Iris pigment epithelial cell (primary cell): ENCODE measurements at regions not wholly inside any gene's neighbourhood (a gene's known extent, or its start where the extent isn't known, plus 50 kb on each side); places are given as distances from the start of the nearest gene placed in this dataset.
A peak's percentile ranks its signal among the peaks of the same experiment; 100 is the strongest.

Experiments used
- DNase-seq: peaks from one replicate; pipeline ENCODE4 v3.0.0-alpha.2; 2011; ENCODE audit warnings: low read depth

DNA sequence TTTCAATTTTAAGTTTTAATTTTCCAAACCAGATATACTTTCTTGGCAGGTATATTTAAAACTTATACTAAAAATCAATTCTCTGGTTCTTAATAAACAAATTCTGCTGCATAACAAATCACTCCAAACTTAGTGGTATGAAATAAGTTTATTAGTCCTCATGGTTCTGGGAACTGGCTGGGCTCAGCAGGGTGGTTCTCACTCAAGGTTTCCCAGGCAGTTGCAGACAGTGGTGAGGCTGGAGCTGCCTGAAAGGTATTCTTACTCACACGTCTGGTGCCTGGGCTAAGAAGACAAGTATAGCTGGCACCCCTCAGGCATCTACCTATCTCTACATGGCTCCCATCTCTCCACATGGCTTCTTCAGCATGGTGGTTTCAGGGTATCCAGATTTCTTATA, 308.2 kb upstream of the CCDC196 start:
- no peak for DNase-seq

DNA sequence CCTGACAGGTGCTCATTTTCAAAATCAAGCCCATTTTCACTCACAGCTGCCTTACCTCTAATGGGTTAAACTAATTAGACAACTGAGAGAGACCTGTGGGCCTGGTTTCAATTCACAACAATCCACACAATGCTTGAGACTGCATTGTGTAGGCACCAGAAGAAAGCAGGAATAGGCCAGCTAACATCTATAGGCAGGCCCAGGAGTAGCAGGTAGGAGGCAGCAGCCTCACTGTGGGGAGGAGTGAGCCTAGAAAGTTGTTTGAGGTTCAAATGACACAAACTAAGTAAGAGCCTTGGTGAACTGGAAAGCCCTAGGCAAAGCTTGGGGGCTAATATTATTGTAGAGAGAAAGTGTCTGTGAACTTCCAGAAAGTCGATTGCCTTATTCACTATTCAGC, 289.5 kb upstream of the CCDC196 start:
- DNase-seq, result no peak

DNA sequence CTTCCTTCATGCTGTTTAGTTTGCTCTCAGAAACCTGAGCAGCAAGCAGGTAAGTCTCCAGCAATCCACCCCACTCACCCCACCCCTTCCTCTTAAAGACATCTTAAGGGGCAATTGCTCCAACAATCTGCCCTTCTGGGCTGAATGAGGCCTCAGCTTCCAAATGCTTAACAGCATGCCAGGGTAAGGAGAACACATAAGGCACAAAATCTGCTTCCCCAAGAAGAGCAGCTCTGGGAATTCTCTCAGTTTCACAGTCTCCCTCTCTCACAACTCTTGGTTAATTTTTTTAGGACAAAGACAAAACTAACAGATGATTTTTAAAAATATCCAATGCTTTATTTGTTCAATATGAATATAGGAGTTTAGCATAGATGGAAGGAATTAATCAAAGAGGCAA, 288.9 kb upstream of the CCDC196 start:
- no peak for DNase-seq

DNA sequence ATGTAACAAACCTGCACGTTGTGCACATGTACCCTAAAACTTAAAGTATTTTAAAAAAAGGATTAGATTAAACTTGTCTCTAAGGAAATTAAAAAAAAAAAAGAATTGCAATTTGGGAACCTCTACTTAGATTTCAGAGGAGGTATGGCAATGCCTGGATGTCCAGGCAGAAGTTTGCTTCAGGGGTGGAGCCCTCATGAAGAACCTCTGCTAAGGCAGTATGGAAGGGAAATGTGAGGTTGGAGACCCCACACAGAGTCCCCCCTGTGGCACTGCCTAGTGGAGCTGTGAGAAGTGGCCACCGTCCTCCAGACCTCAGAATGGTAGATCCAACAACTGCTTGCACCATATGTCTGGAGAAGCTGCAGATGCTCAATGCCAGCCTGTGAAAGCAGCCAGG, 279.6 kb upstream of the CCDC196 start:
- DNase-seq, result peak; percentile 1

DNA sequence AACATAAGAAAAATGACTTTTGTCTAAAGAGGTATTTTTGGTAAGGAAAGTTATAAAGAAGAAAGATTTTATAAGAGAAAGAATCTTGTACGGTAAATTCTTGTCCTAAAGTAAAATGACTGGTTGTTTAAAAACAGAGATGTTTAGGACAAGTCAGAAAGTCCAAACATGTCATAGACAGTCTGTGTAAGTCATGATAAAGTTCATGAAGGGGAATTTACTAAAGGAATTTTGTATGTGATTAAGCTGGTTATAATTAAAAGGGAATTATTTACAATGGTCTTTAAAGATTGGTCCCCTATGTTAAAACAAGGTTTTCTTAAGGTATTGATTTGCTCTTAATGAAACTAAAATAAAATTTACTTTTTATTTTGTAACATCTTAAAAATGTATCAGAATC, 269.4 kb upstream of the CCDC196 start:
- DNase-seq, result no peak

DNA sequence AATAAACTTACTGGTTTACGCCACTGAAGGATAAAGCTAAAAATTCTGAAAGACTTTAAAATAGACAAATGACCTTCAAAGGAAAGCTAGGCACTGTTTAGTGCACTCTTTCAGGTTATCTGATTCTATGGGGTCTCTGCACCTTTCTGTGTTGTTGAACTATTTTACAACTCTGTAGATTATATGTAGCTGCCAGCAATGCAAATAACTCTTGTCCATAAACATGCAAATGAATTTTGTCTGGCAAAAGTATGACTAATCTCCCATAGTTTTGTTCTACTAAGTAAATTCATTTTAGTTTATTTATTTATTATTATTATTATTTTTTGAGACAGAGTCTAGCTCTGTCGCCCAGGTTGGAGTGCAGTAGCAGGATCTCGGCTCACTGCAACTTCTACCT, 266.3 kb upstream of the CCDC196 start:
- no peak for DNase-seq

DNA sequence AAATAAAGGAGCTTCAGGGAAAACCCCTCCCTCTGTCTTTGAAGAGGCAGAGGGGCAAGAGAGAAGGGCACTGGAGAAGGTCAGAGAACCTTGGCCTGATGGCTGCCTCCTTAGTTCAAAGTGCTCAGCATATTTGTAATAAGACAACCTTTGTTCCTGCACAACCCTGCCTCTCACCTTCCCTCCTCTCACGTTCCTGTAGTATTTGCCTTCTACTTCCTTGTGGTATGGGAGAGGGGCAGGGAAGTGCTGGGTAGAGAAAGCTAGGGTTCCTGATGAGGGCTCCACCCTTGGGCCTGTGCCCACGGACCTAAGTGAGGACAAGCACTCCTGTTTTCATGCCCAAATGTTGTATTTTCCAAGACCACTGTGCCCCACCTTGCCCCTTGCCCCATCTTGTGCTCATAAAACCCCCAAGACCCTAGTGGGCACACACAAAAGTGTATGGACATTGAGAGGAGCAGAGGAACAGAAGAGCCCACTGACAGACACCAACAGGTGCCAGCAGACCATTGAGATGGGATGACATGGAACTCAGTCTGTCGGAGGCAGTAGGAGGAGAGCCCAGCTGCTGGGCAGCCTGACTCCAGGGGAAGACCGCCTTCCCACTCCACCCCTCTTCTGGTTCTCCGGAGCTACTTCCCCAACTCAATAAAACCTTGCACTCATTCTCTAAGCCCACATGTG, 261.5 kb upstream of the CCDC196 start:
- DNase-seq, result no peak

DNA sequence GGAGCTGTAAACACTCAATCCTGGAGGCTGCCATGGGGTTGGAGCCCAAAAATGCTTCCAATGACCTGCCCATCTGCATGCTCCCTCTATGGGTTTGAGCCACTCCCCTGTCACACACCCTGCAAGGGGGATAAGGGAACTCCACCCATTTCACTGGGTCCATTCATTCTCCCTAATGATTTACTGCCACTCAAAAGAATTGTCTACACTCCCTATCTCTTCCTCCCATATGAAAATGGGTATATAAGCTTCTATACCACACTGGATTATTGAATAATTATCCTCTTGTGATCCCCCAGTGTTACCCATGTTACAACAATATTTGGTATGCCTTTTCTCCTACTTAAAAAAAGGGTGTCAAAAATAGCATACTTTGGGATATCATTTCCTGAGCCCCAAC, 260.8 kb upstream of the CCDC196 start:
- no peak for DNase-seq

DNA sequence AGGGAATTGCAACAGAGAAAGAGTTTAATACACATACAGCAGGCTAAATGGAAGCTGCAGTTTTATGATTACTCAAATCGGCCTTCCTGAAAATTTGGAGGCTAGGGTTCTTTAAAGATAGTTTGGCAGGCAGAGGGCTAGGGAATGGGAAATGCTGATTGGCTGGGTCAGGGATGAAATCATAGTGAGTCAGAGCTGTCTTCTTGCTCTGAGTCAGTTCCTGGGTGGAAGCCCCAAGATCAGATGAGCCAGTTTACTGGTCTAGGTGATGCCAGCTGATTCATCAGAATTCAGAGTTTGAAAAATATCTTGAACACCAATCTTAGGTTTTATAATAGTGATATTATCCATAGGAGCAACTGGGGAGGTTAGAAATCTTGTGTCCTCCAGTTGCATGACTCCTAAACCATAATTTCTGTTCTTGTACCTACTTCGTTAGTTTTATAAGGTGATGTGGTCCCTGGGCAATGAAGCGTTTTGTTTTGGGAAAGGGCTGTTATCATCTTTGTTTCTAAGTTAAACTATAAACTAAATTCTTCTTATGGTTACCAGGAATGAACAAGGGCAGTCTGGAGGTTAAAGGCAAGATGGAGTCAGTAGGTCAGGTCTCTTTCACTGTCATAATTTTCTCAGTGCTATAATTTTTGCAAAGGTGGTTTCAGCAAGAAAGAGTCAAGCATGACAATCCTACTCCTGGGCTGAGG, 257.8 kb upstream of the CCDC196 start:
- no peak for DNase-seq

DNA sequence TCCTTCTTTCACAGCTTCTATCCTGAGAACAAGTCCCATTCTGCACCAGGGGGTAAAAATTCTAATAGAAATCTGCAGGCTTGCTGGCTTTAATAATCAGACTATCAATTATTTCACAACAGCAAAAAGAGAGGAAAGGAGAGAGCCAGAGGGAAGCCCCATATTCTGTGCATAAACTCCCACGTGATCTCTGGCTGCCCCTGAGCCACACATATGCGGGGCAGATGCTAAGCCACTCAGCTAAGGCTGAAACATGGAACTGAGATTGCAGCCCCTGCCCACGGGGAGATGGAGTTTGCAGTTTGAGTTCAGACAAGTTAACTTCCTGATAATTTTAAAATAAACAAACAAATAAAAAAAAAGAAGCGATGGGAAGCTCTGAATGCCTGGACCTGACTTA, 254.4 kb upstream of the CCDC196 start:
- no peak for DNase-seq

DNA sequence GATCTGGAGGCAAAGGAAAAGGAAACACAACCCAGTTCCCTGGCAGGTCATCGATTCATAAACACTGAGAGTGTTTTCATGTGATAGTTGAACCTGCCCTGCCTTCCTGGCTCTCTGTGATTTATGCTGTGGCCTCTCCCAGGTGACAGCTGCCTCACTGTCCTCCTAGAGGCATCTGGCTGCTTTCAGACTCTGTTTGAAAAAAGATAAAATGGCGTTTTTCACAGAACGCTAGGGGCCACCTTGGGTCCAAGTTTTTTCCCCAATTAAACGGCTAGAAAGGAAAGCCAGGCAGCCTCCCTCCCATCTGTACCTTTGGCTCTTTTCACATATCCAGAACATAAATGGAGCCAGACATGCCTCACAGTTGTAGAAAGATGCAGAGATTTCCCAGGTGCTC, 252.6 kb upstream of the CCDC196 start:
- no peak for DNase-seq

DNA sequence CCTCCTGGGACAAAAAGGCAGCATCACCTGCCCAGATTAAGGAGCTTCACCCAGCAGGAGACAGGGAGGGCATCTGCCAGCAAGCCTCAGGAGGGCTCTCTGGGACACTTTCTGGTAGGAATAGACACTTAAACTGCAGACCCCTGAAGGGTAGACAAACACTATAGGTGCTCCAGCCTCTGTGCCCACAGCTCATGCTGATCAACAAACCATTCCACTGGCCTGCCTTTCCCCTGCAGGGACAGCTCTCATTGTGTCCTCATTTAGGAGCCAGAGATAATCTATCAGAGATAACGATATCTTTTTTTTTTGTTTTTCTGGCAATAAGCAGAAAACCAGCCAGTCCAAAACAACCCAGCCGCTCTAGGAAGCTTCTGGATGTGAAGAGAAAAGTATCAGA, 251.8 kb upstream of the CCDC196 start:
- DNase-seq, result no peak

DNA sequence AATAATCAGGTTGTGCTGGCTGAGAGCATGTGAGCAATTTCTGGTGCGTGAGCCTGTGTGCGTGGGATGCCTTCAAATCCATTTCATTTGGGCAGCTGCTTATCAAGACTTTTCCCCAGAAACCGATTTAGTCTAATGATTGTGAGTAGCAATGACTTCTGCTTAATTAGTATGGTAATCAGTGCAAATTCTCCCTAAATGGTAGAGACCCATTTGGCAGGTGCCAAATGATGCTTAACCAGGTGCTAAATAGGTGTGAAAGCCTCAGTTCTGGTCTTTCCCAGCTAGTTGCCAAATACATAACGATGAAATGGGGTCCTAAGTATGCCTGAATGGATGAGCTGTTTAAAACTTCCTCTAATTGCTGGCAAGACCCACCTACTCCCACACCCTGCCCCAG, 248.4 kb upstream of the CCDC196 start:
- DNase-seq, result no peak

DNA sequence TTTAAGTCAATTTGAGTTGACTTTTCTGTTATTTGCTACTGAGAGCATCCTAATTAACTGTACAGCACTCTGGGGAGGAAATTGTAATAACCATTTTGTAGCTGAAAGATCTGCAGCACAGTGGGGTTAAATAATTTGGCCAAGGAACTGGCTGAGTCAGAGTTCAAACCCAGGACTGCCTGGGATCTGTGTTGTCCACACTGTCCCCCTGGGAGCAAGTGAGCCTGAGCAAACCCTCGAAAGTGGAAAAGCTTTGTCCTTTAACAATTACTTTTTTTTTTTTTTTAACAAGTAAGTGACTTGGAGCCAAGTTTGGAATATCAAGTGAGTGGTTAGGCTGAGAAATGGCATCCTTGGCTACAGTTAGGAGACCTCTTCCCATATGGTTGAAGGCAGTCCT, 247.2 kb upstream of the CCDC196 start:
- no peak for DNase-seq

DNA sequence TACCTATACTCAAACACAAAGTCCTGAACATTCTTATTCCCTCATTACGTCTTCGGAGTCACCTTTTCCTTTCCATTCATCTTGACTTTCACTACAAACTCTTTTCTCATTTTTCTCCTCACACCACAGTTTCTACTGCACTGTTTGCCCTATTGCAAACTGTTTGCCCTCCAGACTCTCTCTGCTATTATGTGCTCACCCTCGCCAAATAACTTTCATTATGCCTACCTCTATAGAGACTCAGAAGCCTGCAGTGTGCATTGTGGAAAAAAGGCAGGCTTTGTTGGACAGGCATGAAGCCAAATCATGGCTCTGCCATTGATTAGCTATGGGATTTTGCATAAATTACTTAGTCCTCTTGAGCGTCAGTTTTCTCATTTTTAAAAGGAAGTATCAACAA, 246.6 kb upstream of the CCDC196 start:
- DNase-seq, result no peak

DNA sequence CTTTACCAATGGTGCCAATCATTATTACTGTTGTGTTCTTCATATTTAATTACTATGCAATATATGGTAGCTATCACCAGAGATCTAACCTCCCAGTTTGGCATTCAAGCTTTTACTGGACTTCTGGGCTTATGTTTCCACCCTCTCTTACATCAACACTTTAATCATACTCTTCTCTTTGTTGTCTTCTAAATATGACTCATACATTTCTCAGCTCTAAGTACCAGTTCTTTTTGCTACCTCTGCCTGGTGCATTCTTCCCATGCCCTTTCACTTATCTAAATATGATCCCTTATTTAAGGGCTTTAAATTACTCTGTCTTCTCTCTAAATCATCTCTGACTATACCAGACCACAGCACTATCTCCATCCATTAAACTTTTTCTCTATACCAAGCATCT, 246.1 kb upstream of the CCDC196 start:
- DNase-seq, result no peak

DNA sequence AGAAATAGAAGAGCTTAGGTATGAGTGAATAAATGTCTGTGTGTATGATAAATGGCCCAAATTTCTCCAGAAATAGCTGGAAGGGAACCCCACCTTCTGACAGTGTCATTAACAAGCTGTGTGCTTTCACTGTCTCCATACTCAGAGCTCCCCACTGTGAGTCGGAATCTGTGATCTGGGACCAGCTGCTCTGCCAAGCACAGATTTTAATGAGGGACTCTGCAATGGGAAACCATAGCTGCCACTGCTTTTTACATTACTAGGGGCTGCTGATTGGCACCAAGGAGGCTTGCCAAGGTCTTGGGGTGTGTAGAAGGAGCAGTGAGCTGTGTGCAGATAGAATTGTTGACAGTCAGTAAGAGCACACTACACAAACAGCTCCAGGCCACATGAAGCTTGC, 244.2 kb upstream of the CCDC196 start:
- DNase-seq, result no peak

DNA sequence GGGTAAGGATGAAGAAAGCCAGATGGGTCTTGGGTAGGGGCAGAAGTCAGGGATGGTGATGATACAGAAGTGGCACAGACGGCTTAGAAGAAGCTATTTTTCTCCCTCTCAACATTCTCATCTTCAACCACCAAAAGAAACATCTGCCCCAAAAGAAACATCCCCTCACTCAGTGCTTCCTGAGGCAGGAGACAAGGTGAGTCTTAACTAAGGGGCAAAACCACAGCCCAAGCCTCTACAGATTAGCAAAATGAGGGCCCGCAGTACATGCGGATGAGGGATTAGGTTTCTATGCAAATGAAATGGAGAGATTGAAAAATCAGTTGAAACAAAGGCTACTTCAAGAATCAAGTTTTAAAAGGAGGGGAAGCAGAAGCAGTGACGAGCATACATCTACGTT, 241.3 kb upstream of the CCDC196 start:
- DNase-seq, result no peak

DNA sequence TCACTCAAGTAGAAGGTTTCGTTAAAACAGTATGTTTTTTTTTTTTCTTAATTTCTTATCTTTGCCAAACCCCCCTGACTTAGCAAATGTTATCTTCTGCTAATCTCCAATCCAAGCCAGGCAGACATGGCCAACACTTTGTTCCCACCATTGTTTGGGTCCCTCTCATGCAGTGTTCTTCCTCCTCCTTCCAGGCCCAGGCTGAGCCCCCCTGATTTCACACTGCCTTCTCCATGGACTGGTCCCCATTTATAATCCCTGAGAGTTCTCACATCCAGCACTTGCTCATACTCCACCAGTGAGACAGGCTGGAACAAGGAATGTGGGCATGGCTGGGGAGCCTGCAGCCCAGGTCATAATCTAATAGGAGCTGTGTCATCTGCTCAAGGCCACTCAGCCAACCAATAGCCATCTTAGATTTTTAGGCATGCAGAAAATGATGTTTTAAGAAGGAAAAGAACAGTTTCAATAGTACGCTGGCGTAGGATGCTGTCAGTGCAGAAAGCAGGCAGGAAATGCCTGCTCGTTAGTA, 238.4 kb upstream of the CCDC196 start:
- DNase-seq, result no peak

DNA sequence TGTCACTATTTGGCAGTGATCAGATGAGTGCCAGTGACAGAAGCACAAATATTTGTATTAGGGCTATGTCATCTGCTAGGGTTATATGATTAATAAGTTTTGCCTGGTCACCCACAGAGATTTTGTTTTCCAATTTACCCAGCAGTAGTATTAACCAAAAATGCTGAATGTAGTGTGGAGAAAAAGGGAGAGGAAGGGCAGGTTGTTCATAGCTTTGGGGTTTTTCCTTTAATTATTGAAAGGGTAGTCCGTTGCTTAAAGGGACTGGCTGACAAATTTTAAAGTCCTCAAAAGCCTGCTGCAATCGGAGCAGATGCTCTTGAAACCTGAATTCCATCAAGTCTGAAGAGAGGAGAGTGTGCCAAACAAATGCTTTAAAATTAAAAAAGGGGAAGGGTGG, 237.9 kb upstream of the CCDC196 start:
- DNase-seq, result no peak

DNA sequence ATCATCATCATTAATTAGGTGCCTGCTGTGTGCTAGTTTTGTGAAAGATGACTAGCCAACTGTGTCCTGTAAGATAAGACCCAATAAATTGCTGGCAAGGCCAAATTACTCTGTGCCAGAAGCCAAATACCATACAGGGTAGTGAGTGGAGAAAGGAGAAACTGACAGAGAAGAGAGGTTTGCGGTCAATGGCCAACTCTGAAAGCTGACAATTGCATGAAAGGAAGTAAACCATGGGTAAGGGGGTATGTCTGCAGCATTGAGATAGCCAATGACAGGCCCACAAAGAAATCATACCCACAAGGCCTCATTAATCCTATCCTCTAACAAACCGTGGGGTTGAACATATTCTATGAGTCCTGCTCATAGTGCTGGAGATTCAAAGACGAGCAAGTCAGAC, 236.6 kb upstream of the CCDC196 start:
- DNase-seq, result no peak

DNA sequence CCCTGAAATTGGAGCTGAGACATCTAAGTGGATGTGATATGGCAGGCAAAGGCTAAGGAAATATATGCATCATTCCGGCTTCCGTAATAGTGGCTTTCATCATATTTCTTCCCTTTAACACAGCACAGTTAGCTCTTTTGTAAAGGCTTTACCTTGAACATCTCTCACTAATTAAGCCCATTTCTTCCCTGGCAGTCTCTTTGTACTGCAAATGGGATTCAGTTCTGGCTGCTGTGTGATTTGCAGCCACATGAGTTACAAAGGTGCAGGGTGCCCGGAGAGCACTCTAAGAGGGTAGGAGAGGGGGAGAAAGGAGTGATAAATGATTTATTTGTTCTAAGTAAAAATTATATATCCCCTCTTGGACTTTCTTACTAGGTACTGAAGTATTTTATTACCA, 232.1 kb upstream of the CCDC196 start:
- DNase-seq, result no peak

DNA sequence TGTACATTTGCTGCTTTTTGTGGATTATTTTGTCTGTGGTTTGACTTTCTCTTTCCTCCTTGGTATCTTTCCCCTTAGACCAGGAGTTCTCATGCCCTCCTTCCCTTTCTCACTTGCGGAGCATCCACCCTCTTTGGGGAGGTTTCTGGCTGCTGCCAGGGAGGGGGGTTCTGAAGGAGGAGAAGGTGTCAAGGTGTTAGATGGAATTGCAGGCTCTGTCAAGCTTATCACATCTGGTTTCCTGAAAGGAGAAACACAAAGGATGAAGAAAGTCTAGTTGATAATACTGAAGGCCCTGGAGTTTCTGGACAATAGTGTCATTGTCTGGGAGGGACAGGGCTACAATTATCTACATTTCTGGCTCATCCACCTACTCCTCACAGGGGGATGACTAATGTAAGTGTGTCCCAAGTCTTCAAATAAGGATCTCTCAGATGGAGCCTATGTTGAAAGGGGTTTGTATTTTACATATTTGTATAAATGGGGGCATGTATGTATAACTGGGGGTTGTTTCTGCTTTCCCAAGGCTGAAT, 217.3 kb upstream of the CCDC196 start:
- DNase-seq, result no peak

DNA sequence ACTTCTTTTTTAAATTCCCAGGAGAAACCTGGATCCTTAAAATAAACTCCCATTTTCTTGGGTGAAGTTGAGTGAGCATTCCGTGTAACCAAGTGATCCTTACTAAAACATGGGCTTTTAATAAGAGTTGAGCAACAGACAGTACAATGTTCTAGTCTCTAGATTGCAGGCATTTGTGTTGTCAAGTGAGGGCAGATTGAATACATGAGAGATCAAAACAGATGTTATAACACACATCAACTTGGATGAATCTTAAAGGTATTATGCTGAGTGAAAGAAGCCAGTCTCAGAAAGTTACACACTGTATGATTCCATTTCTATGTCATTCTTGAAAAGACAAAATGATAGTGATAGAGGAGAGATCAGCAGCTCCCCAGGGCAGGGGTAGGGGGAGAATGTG, 213.9 kb upstream of the CCDC196 start:
- no peak for DNase-seq
